ENCODE measurements at regions not wholly inside any gene's neighbourhood (a gene's known extent, or its start where the extent isn't known, plus 50 kb on each side); places are given as distances from the start of the nearest gene placed in this dataset.
"Not testable (repeated sequence)": the region's sequence is repeated elsewhere in the genome, so short reads cannot be mapped to it uniquely, and the experiment has no call there.

DNA sequence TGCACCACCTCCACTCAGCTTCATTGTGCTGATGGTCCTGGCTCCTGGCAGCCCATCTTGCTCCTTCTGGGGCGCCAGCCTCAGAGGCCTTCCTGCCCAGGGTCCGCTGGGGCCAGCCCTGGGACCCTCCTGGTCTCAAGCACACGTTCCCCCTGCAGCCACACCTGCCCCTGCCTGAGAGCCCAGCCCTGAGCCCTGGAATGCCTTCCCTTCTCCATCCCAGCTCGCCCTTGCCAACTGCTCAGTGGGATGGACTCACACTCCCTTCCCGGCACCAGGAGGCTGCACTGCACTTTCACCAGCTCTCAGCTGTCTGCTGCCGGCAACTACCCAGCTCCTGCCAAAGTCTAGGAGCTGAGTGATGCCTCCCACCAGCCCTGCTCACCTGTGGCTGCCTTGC is 100.9 kb downstream of the TMEM121 start:
- not testable (repeated sequence) for DNase-seq (ENCODE audit: low read depth); H3K4me3 ChIP-seq (ENCODE audit: low read depth, low read length)

DNA sequence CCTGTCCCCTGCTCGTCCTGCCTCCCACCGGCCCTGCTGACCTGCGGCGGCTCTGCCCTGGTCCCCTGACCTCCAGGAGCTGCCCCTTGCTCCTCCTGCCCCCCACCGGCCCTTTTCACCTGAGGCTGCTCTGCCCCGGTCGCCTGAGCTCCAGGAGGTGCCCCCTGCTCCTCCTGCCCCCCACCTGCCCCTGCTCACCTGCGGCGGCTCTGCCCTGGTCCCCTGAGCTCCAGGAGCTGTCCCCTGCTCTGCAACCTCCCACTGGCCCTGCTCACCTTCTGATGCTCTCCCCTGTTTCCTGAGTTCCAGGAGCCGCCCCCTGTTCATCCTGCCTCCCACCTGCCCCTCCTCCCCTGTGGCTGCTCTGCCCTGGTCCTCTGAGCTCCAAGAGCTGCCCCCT is 101.3 kb downstream of the TMEM121 start:
- no peak for DNase-seq (ENCODE audit: low read depth)

DNA sequence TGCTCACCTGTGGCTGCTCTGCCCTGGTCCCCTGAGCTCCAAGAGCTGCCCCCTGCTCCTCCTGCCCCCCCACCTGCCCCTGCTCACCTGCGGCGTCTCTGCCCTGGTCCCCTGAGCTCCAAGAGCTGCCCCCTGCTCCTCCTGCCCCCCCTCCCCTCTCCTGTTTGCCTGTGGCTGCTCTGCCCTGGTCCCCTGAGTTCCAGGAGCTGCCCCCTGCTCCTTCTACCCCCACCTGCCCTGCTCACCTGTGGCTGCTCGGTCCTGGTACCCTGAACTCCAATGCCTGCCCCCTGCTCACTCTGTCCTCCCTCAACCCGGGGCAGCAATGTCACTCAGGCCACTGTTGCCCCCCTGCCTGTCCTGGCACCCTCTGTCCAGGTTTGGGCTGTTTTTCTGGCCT is 101.7 kb downstream of the TMEM121 start:
- DNase-seq (ENCODE audit: low read depth); H3K4me3 ChIP-seq (ENCODE audit: low read depth, low read length): not testable (repeated sequence)

More for the DNA sequence above, 101.3 kb downstream of the TMEM121 start:
- H3K4me3 ChIP-seq (ENCODE audit: low read depth, low read length), result no peak overlapping the region
- TF ChIP-seq, protein P1, sequence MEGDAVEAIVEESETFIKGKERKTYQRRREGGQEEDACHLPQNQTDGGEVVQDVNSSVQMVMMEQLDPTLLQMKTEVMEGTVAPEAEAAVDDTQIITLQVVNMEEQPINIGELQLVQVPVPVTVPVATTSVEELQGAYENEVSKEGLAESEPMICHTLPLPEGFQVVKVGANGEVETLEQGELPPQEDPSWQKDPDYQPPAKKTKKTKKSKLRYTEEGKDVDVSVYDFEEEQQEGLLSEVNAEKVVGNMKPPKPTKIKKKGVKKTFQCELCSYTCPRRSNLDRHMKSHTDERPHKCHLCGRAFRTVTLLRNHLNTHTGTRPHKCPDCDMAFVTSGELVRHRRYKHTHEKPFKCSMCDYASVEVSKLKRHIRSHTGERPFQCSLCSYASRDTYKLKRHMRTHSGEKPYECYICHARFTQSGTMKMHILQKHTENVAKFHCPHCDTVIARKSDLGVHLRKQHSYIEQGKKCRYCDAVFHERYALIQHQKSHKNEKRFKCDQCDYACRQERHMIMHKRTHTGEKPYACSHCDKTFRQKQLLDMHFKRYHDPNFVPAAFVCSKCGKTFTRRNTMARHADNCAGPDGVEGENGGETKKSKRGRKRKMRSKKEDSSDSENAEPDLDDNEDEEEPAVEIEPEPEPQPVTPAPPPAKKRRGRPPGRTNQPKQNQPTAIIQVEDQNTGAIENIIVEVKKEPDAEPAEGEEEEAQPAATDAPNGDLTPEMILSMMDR (IDR thresholded peaks at IDR 0.05; ENCODE audit: insufficient read depth, low read depth, low read length), result no peak

DNA sequence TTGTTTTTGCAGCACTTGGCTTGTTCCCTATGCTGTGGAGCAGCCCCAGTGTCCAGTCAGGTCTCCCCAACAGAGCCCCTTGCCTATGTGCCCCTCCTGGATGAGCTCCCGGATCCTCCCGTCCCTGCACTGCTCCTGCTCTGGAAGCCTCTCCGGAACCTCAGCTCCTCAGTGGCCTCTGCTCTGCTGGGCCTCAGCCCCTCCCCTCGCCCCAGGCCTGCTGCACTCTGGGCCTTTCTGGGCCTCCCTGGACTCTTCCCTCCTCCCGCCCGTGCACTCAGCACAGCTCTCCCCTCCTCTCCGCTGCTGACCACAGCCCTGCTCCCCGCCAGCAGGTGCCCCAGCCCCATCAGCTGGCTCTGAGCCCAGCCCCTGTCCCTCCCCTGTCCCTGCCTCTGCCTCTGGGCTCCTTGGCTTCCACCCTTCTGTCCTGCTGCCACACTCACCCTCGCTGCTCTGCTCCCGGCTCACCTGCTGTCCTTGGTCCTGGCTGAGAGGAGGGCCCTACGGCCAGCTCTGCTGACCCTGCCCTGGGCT is 102.2 kb downstream of the TMEM121 start:
- DNase-seq (ENCODE audit: low read depth); H3K4me3 ChIP-seq (ENCODE audit: low read depth, low read length): not testable (repeated sequence)

DNA sequence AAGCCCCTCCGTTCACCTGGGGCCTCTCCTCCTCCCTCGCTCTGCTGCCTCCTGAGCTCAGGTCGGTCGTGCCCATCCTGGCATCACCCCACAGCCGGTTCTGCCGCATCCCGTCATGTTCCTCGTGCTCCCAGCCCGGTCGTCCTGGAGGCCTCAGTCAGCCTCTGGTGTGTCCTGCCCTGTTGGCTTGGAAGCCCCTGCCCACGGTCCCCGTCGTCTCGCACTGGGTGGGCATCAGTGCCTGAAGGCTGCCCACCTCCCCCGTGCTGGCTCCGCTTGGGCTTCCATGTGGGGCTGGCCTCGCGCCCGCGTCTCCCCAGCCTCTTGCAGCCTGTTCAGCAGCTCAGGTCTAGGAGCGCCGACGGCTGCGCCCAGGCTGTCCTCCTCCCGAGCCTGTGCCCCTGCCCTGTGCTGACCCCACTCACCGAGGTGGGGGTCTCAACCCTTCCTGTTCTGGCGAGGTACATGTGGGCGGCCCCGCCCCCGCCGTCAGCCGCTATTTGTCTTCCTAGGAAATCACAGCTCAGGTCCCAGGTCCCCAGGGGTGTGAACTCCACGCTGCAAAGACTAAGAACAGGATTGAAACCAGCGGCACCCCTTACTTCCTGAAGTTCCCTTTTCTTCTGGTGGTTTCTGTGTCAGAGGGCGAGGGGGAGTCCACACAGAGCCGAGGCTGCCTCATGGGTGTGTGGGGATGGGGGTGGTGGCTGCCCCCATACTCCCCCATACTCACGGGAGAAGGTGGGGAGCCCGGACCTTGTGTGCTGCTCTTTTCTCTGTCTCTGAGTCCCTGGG is 102.9 kb downstream of the TMEM121 start:
- H3K4me3 ChIP-seq (ENCODE audit: low read depth, low read length); DNase-seq (ENCODE audit: low read depth): not testable (repeated sequence)

DNA sequence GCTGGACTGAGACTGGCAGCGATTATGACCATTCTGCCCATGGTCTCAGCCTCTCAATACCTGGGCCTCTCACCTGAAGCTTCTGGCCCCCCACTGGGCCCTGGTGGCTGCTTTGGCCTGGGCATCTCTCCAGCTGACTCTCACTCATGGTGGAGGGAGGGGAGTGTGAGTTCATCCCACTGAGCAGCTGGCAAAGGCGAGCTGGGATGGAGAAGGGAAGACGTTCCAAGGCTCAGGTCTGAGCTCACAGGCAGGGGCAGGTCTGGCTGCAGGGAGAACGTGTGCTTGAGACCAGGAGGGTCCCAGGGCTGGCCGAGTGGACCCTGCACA is 103.5 kb downstream of the TMEM121 start:
- TF ChIP-seq, protein P1 (IDR thresholded peaks at IDR 0.05; ENCODE audit: insufficient read depth, low read depth, low read length), result no peak
- DNase-seq (ENCODE audit: low read depth), result no peak

DNA sequence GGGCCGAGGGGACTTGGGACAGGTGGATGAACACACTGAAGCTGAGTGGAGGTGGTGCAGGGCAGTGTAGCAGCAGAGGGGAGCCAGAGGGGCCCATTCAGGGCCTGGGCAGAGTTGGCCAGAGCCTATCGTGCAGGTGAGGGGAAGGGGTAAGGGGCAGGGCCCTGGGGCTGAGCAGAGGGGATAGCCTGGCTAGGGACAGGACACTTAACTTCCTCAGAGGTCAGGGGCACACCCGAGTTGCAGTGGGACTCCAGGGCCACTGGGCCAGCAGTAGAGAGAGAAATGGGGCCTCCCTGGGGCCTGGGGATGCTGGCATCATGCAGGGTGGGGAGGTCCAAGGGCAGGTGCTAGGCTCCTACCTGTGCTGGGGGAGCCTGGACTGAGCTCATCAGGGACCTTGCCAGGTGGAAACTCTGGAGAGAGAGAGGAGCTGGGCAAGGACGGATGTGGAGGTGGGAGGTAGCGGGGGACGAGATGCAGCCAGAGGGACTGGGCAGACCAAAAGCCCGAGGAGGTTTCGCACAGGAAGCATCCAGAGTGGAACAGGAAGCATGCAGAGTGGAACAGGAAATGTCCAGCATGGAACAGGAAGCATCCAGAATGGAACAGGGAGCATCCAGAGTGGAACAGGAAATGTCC is 104.0 kb downstream of the TMEM121 start:
- DNase-seq (ENCODE audit: low read depth); H3K4me3 ChIP-seq (ENCODE audit: low read depth, low read length): not testable (repeated sequence)

More for the DNA sequence above, 103.5 kb downstream of the TMEM121 start:
- H3K4me3 ChIP-seq (ENCODE audit: low read depth, low read length), result no peak overlapping the region

DNA sequence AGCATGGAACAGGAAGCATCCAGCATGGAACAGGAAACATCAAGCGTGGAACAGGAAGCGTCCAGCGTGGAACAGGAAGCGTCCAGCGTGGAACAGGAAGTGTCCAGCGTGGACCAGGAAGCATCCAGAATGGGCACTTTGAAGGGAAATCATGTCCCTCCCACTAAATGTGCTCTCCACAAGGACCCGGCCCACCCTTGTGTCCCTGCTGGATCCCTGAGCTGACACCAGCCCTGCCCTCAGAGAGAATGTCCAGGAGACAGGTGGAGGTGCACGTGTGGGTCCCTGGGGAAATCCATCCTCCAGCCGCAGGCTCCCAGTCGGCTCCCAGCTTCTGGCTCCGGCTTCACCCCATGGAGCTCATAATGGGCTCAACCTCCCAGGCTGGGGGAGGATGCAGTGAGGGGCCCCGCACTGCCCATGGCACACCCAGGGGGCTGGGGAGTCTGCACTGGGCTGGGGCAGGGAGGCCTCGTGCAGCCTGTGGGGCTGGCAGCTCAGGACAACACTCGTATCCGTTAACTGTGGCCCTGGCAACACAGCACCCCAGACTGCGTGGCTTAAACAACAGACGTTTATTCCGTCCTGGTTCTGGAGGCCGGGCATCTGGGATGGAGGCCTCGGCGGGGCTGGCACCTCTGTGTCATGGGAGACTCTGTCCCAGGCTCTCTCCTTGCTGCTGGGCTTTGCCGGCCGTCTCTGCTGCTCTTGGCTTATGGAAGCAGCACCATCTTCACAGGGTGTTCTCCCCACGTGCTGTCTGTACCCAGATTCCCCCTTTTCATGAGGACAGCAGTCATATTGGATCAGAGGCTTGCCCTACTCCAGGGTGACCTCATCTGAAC is 104.8 kb downstream of the TMEM121 start:
- not testable (repeated sequence) for DNase-seq (ENCODE audit: low read depth); H3K4me3 ChIP-seq (ENCODE audit: low read depth, low read length)

DNA sequence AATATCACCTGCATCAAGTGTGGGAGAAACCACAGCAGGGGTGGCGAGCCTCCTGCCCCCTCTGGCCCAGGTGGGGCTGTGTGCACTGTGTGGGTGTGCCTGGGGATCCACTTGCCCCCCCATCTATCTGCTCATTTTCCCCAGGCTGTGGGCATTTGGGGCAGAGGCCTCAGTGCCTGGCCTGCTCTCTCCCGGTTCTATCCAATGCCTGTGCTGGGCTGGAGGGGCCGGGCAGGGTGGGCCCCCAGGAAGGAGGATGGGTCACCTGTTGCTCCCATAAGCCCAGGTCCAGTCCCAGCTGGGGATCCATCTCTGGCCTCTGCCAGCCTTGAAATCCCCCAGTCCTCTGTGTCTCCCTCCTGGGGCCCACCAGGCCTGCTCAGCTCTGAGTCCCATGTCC is 105.6 kb downstream of the TMEM121 start:
- no peak overlapping the region for H3K4me3 ChIP-seq (ENCODE audit: low read depth, low read length)
- TF ChIP-seq, protein P1 (IDR thresholded peaks at IDR 0.05; ENCODE audit: insufficient read depth, low read depth, low read length), result no peak
- DNase-seq (ENCODE audit: low read depth), result no peak

DNA sequence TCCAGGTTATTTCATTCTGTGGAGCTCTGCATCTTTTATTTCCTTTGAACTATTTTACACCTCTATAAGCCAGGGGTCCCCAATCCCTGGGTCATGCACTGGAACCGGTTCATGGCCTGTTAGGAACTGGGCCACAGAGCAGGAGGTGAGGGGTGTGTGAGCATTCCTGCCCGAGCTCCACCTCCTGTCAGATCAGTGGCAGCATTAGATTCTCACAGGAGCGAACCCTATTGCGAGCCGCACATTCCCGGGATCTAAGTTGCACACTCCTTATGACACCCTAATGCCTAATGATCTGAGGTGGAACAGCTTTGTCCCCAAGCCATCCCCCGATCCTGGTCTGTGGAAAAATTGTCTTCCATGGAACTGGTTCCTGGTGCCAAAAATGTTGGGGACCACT is 107.2 kb downstream of the TMEM121 start:
- H3K4me3 ChIP-seq (ENCODE audit: low read depth, low read length), result not testable (repeated sequence)

More for the DNA sequence above, 107.2 kb downstream of the TMEM121 start:
- not testable (repeated sequence) for DNase-seq (ENCODE audit: low read depth)

Data from fibroblast of villous mesenchyme (primary cell).